DMS53 (cell line): ENCODE measurements at regions not wholly inside any gene's neighbourhood (a gene's known extent, or its start where the extent isn't known, plus 50 kb on each side); places are given as distances from the start of the nearest gene placed in this dataset.
"Not testable (repeated sequence)": the region's sequence is repeated elsewhere in the genome, so short reads cannot be mapped to it uniquely, and the experiment has no call there.

Experiments
- DNase-seq: peaks from one replicate; lab custom pipeline; 2025; lab: John Stamatoyannopoulos, UW

DNA sequence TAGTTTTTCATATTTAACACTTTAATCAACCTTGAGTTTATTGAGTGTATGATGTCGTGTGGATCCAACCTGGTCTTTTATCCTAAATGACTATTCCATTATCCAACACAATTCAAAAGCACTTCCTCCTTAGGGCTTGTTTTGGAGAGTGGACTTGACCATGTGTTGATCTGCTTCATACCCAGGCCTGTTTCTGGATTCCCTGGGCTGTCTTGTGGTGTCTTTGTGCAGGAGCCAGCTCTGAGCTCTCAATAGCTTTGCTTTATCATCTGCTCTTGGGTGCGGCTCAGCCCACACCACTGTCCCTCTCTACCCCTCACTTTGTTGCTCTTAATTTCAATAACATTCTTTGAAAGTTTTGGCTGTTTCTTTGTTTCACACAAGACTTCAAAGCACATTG lies 70.9 kb upstream of the CHST15 start:
- no peak for DNase-seq

DNA sequence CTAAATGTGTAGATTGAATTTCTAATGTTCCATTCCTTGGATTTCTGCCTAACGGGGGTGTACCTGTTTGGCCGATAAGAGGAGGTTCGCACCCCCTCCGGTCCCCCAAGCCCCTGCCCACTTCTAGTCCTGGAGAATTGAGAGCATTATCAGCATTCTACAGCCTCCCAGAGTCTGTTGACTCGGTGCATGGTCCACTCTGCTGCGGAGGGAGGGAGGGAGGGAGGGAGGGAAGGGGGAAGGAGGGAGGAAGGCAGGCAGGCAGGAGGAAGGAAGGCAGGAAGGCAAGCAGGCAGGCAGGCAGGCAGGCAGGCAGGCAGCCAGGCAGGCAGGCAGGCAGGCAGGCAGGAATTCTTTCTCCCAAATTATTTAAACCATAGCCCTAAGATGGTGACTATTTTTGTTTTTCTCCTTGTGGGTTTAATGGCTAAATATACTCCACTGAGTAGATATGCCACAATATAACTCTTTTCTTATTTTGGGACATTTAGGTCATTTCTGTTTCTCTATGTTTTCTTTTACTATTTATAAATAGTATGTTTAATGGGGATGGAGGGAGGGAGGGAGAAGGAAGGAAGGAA lies 69.5 kb upstream of the CHST15 start:
- no peak for DNase-seq

DNA sequence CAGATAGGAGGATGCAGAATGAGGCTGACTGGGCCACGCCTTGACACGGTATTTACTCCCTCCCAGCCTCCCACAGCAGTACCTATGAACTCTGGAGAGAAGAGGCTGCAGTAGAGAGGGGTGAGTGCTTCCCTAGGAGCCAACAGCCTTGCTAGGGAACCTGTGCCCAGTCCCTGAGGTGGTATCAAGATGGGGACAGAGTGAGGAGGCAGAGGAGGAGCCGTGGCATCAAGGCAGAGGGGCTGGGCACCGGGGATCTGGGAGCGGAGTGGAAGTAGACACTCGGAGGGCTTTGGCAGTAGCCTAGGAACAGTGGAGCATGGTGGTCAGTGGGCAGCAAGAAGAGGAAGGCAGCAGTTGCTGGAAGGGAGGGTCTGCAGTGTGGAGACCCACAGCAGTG lies 68.7 kb upstream of the CHST15 start:
- DNase-seq = no peak

DNA sequence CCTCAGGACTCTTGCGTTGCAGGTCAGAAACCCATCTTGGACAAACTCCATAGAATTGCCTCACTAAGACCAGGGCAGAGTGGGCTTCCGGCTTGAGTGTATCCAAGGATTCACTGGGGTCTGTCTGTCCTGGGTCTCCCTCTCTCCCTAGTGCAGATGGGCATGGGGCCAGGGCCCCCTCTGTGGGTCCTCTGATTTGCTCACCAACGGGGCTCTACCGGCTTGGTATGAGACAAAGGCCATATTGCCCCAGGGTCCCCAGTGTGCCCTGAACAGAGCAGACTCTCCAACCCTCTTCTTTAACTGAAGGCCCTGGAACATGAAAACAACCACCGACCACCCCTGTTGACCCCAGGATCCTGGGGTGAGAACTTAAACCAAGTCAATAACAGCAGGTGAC lies 68.2 kb upstream of the CHST15 start:
- DNase-seq = no peak

DNA sequence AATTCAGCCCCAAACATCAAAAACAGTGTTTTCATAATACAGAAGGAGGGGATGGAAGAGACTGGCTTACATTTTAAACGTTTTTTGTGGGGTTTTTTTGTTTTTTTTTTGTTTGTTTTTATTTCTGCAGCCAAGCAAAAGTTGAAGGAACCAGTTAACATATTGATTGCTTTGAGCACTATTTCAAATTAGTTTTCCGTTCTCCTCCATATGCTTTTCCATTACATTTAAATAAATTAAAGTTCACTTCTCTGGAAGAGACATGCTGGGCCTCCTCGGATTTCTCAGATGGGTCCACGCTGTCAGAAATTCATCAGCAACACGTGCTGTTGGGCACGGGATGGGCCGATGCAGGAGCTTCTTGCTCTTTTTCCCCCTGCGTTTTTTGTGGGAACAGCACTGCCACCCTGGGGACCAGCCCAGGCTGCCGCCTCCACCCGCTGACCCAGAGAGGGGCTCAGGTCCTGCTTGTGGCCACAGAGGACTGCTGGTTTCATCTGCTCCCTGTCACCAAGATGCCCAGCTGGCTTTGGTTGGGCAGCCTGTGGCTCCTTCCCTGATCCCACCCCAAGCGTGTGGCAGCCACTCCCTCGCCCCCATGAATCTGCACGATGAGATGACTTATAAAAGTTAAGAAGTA lies 67.7 kb upstream of the CHST15 start:
- DNase-seq = no peak

DNA sequence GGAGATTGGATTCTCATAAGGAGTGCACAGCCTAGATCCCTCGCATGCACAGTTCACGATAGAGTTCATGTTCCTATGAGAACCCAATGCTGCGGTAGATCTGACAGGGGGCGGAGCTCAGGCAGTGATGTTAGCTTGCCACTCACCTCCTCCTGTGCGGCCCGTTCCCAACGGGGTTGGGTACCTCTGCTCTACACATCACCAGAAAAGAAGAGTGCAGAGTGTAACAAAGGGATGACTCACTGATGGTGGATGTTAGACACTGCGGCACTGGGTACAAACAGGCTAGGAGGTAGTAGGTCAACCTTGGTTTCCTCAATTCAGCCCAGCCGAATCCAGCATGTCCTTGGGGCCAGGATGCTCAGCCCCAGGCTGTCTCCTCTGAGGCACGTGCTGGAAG lies 66.8 kb upstream of the CHST15 start:
- DNase-seq = no peak

DNA sequence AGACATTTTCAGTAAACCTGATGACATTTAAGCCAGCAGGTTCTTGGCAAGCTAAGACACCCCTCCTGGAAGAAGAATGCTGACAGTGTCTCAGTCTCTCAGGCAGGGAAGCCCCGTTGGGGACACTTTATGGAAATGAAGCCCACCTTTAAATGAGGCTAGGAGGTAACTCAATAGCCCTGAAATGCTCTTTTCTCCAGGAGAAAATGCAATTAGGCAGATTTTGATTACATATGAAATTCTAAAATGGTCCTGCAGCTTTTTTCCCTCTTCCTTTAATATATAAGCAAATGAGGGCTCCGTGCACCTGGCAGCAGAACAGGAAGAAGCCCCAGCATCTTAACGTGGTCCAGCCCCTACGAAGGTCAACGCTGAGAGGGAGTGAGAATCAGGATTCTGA lies 65.8 kb upstream of the CHST15 start:
- no peak for DNase-seq

DNA sequence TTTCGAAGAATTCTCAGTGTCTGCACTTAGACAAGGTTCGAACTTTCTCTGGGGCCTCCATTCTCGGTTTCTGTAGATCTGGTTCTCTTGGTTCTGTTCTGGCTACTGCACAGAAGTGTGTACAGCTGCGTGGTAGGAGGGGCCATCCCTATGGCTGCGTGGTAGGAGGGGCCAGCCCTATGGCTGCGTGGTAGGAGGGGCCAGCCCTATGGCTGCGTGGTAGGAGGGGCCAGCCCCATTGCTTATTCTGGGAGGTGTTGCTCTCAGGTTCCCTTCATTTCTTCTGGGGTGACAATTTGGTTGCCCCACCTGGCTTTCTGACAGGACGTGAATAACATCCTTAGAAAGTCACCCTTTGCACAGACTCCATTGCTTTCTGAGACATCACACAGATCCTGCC lies 65.2 kb upstream of the CHST15 start:
- no peak for DNase-seq

DNA sequence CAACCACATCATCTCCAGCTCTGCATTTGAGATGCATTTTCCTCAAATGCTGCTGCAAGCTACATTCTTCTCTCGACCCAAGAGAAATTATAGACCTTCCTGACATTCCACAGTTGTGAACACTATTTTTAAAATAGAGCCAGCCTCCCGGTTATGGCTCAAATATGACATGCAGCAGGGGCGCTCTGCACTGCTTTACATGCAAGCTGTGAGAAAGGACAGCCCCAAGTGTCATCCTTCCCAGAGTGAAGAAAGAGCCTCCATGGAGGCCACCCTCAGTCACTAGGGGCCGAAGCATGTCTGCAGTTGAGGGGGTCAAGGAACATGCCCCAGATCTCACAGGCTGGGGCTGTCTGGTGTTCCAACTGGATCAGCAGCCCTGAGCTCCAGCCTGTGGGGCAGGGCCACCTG lies 63.9 kb upstream of the CHST15 start:
- no peak for DNase-seq

DNA sequence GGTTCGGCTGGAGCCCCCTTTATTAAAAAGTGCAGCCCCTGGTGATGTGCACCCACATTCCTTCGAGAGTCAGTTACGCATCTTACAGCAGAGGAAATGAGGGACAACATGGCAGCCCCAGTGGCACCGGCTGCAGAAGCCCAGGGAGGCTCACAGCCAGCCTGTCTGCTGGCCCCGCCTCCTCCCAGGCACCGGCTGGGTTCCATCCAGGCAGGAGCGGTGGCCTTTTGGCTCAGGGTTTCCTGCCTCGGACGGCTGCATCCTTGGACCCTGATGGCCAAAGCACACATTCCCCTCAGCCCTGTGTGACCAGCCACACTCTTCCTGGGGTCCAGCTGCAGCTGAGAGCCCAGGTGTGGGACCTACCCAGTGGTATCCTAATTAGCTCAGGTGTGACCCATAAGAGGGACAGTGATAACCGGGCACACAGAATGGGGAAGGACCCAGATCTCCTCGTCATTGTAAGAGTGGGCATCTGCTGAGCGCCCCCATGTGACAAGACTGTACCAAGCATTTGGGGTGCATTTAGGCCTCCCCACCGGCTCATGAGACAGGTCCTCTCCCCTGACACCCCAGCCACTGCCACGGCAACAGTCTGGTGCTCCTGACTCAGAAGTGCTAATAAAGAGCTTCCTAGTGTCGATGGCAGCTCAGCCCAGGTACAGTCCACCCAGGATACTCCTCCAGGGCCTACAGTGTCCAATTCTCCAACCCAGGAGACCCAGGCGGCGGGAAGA lies 63.3 kb upstream of the CHST15 start:
- DNase-seq = peak; percentile 10

DNA sequence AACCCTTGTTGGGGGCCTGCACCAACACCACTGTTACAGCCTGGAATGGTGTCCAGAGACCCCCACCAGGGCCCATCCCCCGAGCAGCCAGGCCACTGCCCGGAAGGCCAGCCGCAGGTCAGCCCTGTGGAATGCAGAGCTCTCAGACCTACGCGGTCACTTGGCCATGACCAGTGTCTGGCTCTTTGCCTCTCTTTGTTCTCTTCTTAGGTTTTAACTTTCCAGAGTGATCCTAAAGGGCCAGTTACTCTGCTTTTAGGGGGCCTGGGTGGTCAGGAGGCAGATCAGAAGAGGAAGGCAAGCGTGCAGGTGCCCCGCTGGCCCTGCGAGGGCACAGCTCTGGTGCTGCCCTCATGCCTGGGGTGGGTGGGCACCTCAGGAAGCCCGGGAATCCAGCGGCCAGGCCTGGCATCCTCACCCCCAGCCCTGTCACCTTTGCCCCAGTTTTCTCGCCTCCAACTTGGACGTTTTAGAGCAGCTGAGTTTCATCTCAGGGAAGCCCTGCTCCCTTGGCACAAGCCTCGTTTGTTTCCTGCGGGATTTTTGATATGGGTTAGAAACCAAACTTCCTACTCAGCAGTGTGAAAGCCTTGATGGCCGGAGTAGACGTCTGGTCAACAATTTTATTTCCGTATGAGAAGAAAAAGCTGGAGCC lies 62.5 kb upstream of the CHST15 start:
- no peak for DNase-seq

DNA sequence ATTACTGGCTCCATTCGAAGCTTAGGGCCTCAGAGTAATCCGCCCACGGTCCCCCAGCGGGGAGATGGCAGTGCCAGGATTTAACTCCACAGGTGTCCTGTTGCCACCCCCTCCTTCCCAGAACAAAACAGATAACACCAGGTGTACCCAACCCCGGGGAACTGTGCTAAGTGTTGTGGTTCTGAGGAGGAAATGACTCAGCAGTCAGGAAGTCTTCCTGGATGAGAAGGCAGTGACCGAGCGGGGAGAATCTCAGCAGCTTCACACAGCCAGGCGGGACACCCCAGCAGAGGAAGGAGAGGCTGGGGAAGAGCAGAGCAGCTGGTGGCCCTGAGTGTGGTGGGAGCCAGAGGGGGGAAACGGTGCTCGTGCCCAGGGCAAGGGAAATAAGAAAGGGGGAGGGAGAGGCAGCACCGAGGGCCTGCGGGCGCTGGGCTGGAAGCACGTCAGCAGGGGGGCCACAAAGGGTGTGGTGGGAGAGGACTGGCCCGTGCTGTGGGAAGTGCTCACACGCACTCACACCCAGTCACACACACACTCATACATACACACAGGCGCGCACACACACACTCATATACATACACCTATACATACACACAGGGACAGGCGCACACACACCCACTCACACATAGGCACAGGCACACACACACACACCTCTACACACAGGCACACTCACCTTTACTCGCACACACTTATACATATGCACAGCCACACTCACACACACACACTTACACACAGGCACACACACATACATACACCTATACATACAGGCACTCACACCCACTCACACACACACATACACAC lies 59.8 kb upstream of the CHST15 start:
- DNase-seq = peak; percentile 95

DNA sequence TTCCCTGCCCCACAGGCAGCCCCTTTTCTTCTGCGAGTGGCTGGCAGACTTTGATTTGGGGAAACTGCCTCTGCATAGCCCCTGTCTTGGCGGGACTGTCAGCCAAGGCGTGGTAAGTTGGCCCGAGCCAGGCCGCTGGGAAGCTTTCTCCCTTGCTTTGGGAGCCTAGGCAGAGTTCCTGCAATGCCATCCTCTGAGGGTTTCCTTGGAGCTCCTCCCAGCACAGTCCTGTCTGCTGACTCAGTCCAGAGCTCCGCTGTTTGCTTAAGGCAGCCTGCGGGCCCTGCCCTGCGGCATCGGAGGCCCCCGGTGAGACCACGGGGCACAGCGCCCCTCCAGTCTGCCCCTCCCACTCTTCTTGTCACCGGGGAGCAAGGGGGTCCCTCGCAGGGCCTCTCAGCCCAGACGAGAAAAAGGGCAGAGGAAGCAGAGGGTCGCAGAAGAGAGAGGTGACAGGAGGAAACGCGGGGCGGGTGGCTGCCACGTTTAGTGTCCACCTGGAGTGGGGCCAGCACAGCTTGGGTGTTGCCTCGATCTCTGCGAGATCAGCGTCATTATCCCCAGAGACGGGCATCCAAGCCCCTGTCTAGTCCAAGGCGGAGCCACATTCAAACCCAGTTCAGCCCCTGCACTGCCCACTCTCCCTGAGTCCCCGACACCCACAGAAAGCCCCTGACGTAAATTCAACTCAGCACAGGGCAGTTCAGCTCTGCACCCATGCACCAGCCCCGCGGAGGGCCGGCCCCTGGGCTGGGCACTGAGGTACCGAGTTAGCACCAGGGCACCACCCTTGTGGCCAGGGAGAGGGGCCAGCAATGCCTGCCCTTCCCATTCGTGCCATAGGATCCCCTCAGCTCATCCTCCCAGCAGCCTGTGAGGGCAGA lies 59.0 kb upstream of the CHST15 start:
- peak; percentile 88 for DNase-seq

DNA sequence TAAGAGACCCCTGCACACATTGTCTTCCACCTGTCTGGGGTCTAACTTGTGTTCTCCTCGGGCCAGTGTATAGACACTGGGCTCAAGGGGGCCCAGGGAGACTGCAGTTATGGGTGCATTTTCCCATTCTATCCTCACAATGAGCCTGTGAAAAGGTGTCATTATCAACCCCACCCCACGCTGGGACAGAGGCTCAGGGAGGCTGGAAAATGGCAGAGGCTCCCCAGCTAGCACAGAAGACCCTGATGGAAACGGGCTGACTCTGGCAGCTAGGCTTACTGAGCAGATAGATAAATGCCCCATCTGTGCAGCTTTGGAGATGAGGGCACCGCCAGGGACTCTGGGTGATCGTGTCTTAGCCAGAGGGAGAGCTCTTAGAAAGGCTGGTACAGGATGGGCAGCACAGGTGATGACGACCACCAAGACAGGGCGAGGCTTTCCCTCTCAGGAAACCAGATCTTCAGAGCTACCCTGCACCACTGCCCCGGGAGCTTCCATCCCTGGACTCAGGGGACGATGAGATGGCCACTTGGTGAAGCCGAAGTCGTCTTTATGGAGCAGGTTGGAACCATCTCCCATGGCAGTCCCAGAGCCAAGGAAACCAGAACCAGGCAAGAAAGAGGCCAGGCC lies 58.2 kb upstream of the CHST15 start:
- DNase-seq = no peak

DNA sequence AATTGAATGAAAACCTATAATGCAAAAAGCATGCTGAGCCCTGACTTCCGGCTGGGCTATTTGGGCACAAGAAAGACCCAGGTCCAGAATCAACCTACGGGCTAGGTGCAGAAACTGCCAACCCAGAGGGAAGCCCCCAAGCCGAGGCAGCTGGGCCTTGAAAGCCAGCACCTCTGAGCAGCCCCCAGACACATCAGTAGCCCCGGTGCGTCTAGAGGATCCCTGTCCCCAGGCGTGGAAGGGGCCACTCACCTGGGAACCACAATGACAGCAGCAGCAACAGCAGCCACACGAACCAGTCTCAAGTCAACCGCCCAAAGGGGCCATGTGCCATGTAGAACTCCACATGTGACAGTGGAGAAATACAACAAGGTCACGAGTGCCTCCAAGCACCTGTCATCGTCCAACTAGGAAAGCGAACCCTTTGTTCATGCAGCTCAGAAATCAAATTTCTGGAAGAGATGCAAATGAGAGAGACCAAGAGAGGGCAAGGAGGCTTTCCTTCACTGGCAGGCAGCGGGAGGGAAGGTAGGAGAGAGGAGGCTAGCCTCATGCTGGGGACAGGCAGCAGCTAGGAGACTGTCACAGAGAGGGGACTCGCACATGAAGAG lies 57.5 kb upstream of the CHST15 start:
- DNase-seq = no peak

DNA sequence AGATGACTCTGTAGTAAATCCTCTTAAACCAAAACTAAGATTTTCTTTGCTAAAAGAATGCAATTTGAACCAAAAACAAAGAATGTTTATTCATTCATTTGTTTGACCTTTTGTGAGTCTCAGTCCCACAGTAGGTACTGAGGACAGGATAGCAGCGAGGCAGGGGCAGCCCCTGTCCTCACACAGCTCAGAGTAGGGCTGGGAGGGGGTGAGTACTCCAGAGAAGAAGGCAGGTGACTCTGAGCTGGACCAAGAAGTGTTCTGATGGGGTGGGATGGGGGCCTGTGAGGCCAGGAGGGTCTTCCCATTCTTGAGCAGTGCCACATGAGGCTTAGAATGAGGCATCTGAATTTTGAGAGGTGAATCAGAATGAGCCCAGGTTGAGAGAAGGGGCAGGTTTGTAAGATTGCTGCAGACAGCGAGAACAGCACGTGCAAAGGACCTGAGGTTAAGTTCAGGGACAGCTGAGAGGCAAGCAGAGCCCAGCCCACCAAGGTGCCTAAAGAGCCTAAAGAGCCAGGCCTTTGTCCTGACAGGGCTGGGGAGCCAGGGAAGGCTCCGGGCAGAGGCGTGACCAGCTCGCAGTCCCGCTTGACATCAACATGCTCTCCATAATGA lies 56.9 kb upstream of the CHST15 start:
- DNase-seq = no peak

DNA sequence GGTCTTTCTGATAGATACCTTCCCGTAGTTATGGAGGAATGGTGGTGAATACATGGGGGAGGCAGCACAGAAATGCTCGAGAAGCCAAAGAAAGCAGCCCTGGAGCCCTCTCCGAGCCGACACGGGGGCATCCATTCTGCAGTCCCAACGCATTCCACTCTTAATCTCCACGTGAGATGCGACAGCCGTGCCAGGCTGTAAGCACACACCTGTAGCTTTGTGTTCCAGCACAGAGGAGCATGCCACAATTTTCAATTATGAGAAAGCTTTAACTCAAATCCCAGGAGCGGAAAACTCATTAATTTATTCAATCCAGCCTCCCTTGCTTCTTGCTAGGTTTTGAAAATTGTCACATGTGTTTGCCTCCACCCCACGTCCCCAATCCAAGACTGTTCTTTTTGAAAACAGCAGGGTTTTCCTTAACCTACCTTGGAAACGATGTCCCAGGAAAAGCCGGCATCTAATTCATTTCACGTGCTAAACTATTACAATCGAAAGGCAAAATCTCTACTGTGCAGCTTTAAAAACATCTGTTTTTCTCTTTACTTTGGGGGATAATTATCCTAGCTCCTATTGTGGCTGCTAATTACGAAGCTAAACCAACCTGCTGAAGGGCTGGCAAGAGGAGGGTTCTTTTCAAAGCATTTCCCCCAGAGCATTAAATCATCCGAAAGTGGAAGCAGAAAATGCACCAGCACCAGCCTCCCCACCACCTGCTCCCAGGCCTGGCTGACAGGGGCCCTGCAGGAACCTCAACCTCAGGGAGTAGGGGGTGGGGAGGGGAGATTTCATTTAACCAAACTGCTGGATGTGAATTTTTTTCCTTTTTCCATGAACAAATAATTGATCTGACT lies 56.0 kb upstream of the CHST15 start:
- no peak for DNase-seq

DNA sequence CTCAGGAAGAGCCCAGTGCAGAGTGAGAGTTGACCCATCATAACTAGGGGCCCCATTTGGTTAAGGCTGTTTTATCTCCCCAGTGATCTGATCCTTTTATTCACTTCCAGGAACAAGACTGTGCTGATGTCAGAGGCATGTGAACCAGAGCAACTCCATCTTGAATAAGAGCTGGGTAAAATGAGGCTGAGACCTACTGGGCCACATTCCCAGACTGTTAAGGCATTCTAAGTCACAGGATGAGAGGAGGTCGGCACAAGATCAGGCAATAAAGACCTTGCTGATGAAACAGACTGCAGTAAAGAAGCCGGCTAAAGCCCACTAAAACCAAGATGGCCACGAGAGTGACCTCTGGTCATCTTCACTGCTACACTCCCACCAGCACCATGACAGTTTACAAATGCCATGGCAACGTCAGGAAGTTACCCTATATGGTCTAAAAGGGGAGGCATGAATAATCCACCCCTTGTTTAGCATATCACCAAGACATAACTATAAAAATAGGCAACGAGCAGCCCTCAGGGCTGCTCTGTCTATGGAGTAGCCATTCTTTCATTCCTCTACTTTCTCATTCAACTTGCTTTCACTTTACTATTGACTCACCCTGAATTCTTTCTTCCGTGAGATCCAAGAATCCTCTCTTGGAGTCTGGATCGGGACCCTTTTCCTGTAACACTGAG lies 55.3 kb upstream of the CHST15 start:
- DNase-seq = not testable (repeated sequence)
